ENCODE measurements at regions not wholly inside any gene's neighbourhood (a gene's known extent, or its start where the extent isn't known, plus 50 kb on each side); places are given as distances from the start of the nearest gene placed in this dataset.

DNA sequence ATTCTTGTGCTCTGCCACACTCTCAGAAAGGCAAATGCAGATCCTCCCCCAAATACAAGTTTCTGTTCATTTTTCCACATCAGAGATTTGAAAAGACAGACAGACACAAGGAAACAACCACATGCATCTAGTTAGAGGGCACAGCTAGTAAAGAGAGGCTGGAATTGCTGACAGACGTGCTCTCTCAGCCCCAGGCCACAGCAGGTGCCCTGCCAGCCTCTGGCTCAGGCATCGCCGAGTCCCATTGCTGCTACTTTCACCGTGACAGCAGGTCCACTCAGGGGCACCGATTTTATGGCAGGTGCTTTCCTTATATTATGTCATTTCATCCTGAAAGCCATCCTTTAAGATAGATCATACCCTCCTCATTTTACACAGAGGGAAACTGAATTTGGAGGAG, 507.5 kb downstream of the EIPR1 start:
- H3K79me2 ChIP-seq (ENCODE audit: control insufficient read depth, insufficient read depth, low read length): no peaks in the 10 kb centered on the region
- ATAC-seq (ENCODE audit: low read depth) (no peak), DNase-seq (no peak)
- H3K36me3 ChIP-seq (replicated peaks in 1 of 2; ENCODE audit: control extremely low read depth in 1 of 2, control insufficient read depth in 1 of 2, extremely low read depth in 1 of 2, insufficient read depth in 2 of 2, low read length in 1 of 2): no peaks in the 10 kb centered on the region
- no peak overlapping the region for H3K4me2 ChIP-seq (replicated peaks; ENCODE audit: low read depth, low read length, poor library complexity, severe bottlenecking)
- no peaks in the 10 kb centered on the region for H3K9me3 Mint-ChIP-seq (ENCODE audit: insufficient read depth)
- H3K27ac ChIP-seq (ENCODE audit: low read length in 2 of 2): no peak overlapping the region
- no peak overlapping the region for H3K9ac ChIP-seq (ENCODE audit: low read length)
- H3K4me3 ChIP-seq (ENCODE audit: control extremely low read depth in 1 of 5, extremely low read depth in 1 of 5, insufficient read depth in 1 of 5, low read depth in 2 of 5, low read length in 4 of 5): no peak overlapping the region
- H4K20me1 ChIP-seq (ENCODE audit: control insufficient read depth, insufficient read depth, low read length, poor library complexity, severe bottlenecking): no peaks in the 10 kb centered on the region
- ChIA-PET POLR2A (no interaction called here), CTCF (no interaction called here)
- 88% methylated on average over 3 of the region's 5 CpGs for WGBS (ENCODE audit: insufficient coverage)
- no peak overlapping the region for H3K4me3 Mint-ChIP-seq
- intact Hi-C loops (cut with micrococcal nuclease): no loop called here
- H3K9me3 ChIP-seq (ENCODE audit: control extremely low read depth in 1 of 3, control insufficient read depth in 2 of 3, insufficient read depth in 1 of 3, low read length in 2 of 3): no peaks in the 10 kb centered on the region
- no peak for TF ChIP-seq EZH2 (IDR thresholded peaks at IDR 0.05; ENCODE audit: borderline replicate concordance, insufficient read depth, low read depth, low read length, poor library complexity, severe bottlenecking)
- TF ChIP-seq, protein P1, sequence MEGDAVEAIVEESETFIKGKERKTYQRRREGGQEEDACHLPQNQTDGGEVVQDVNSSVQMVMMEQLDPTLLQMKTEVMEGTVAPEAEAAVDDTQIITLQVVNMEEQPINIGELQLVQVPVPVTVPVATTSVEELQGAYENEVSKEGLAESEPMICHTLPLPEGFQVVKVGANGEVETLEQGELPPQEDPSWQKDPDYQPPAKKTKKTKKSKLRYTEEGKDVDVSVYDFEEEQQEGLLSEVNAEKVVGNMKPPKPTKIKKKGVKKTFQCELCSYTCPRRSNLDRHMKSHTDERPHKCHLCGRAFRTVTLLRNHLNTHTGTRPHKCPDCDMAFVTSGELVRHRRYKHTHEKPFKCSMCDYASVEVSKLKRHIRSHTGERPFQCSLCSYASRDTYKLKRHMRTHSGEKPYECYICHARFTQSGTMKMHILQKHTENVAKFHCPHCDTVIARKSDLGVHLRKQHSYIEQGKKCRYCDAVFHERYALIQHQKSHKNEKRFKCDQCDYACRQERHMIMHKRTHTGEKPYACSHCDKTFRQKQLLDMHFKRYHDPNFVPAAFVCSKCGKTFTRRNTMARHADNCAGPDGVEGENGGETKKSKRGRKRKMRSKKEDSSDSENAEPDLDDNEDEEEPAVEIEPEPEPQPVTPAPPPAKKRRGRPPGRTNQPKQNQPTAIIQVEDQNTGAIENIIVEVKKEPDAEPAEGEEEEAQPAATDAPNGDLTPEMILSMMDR (IDR thresholded peaks at IDR 0.05): no peak
- H3K4me1 ChIP-seq (ENCODE audit: control insufficient read depth in 2 of 2, insufficient read depth in 2 of 2, low read length in 2 of 2): no peaks in the 10 kb centered on the region
- no peaks in the 10 kb centered on the region for H3K27me3 Mint-ChIP-seq
- no peak overlapping the region for H2AFZ ChIP-seq (ENCODE audit: insufficient read depth, low read depth, low read length, poor library complexity, severe bottlenecking)
- no peaks in the 10 kb centered on the region for H3K4me1 Mint-ChIP-seq
- H3K27me3 ChIP-seq (replicated peaks in 1 of 4; ENCODE audit: control extremely low read depth in 1 of 4, control insufficient read depth in 3 of 4, insufficient read depth in 4 of 4, low read length in 3 of 4): no peaks in the 10 kb centered on the region
- no peak overlapping the region for H3K27ac Mint-ChIP-seq

GRCh38 chr2:2869553-2869952, 508.1 kb downstream of the EIPR1 start:
- Histone ChIP-seq H3K27me3 (replicated peaks in 1 of 4; ENCODE audit: control extremely low read depth in 1 of 4, control insufficient read depth in 3 of 4, insufficient read depth in 4 of 4, low read length in 3 of 4) (no peaks in the 10 kb centered on the region), H3K4me1 (ENCODE audit: control insufficient read depth in 2 of 2, insufficient read depth in 2 of 2, low read length in 2 of 2) (no peaks in the 10 kb centered on the region), H3K27ac (ENCODE audit: low read length in 2 of 2) (no peak overlapping the region), H3K36me3 (replicated peaks in 1 of 2; ENCODE audit: control extremely low read depth in 1 of 2, control insufficient read depth in 1 of 2, extremely low read depth in 1 of 2, insufficient read depth in 2 of 2, low read length in 1 of 2) (no peaks in the 10 kb centered on the region), H3K9me3 (ENCODE audit: control extremely low read depth in 1 of 3, control insufficient read depth in 2 of 3, insufficient read depth in 1 of 3, low read length in 2 of 3) (no peaks in the 10 kb centered on the region), H4K20me1 (ENCODE audit: control insufficient read depth, insufficient read depth, low read length, poor library complexity, severe bottlenecking) (no peaks in the 10 kb centered on the region), H3K79me2 (ENCODE audit: control insufficient read depth, insufficient read depth, low read length) (no peaks in the 10 kb centered on the region), H3K4me2 (replicated peaks; ENCODE audit: low read depth, low read length, poor library complexity, severe bottlenecking) (no peak overlapping the region), H2AFZ (ENCODE audit: insufficient read depth, low read depth, low read length, poor library complexity, severe bottlenecking) (no peak overlapping the region), H3K4me3 (ENCODE audit: control extremely low read depth in 1 of 5, extremely low read depth in 1 of 5, insufficient read depth in 1 of 5, low read depth in 2 of 5, low read length in 4 of 5) (no peak overlapping the region), H3K9ac (ENCODE audit: low read length) (no peak overlapping the region)
- Mint-ChIP-seq H3K4me1 (no peaks in the 10 kb centered on the region), H3K27me3 (no peaks in the 10 kb centered on the region), H3K27ac (no peak overlapping the region), H3K4me3 (no peak overlapping the region), H3K9me3 (ENCODE audit: insufficient read depth) (no peaks in the 10 kb centered on the region)
- TF ChIP-seq, protein P1 (IDR thresholded peaks at IDR 0.05): no peak
- no peak for TF ChIP-seq EZH2 (IDR thresholded peaks at IDR 0.05; ENCODE audit: borderline replicate concordance, insufficient read depth, low read depth, low read length, poor library complexity, severe bottlenecking)
- DNase-seq: no peak
- ATAC-seq (ENCODE audit: low read depth): no peak
- ChIA-PET CTCF (no interaction called here), POLR2A (no interaction called here)
- WGBS (ENCODE audit: insufficient coverage): 93% methylated on average over 9 of the region's 9 CpGs
- intact Hi-C loops (cut with micrococcal nuclease): no loop called here
